RWPE1 (cell line): ENCODE measurements at regions not wholly inside any gene's neighbourhood (a gene's known extent, or its start where the extent isn't known, plus 50 kb on each side); places are given as distances from the start of the nearest gene placed in this dataset.

Experiments
- CTCF ChIA-PET: fragments of 350-600 bp; sonication (Branson Sonifier 250); formaldehyde crosslinking; extraction: SDS; loops from one replicate; lab custom pipeline; 2021; lab: Yijun Ruan, JAX
- POLR2A ChIA-PET: fragments of 400-600 bp; formaldehyde crosslinking; extraction: SDS; loops from one replicate; lab custom pipeline; 2020; ENCODE audit warnings: antibody characterized with exemption; ENCODE audit not compliant: low non-redundant PET; lab: Yijun Ruan, JAX
- DNase-seq: peaks from one replicate; pipeline ENCODE4 v3.0.0; 2012; ENCODE audit warnings: low spot score
- H3K27ac ChIP-seq: fragments of 450-650 bp; 2 replicates; pipeline ENCODE4 v1.5.1; 2017
- TF ChIP-seq, protein P1 (sequence below): fragments of 450-650 bp; conservative IDR thresholded peaks from 2 replicates; pipeline ENCODE4 v1.5.1; 2017; ENCODE audit warnings: low read depth, mild to moderate bottlenecking

DNA sequence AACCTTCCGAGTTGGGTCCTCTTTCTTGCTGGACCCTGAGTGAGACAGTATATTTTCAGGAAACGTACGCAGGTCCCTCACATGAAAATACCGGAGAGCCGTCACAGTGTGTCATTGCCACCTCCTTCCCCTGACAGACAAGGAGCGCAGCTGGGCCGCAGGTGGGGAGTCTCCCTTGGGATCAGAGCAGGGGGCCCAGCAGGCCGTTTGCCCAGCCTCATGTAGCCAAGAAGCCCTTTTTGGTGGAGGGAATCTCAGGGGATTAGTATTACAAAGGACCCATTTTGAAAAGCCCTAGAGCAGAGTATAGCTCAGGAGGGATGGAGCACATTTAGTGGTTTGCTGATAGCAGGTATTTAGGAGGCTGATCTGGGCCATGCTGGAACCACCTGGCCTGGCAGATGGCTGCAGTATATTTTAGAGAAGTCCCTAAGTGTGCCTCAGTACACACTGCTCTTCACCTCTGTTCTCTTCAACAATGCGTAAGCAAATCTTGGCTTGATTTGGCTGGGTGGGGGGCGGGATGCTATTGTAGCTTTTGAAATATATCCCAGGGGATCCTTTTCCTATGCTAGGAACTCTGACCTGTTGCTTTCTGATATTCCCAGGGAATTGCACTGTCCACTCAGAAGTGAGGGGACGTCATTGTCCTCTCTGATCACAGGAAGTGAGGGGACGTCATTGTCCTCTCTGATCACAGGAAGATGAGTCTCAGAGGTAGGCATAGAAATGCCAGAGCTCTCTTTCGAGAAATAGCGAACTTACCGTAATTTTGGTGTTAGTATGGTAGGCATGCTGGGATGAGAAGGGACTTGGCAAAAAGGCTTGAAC lies 171.9 kb downstream of the HRH4 start:
- no peak overlapping the region for H3K27ac ChIP-seq
- DNase-seq: no peak
- ChIA-PET POLR2A (no interaction called here), CTCF (interaction anchor here (0.6 kb wide), 1 partner anchor 1809 kb away, joined by 4 read pairs; no protein-coding TSS in a partner anchor)
- TF ChIP-seq, protein P1, sequence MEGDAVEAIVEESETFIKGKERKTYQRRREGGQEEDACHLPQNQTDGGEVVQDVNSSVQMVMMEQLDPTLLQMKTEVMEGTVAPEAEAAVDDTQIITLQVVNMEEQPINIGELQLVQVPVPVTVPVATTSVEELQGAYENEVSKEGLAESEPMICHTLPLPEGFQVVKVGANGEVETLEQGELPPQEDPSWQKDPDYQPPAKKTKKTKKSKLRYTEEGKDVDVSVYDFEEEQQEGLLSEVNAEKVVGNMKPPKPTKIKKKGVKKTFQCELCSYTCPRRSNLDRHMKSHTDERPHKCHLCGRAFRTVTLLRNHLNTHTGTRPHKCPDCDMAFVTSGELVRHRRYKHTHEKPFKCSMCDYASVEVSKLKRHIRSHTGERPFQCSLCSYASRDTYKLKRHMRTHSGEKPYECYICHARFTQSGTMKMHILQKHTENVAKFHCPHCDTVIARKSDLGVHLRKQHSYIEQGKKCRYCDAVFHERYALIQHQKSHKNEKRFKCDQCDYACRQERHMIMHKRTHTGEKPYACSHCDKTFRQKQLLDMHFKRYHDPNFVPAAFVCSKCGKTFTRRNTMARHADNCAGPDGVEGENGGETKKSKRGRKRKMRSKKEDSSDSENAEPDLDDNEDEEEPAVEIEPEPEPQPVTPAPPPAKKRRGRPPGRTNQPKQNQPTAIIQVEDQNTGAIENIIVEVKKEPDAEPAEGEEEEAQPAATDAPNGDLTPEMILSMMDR: no peak

DNA sequence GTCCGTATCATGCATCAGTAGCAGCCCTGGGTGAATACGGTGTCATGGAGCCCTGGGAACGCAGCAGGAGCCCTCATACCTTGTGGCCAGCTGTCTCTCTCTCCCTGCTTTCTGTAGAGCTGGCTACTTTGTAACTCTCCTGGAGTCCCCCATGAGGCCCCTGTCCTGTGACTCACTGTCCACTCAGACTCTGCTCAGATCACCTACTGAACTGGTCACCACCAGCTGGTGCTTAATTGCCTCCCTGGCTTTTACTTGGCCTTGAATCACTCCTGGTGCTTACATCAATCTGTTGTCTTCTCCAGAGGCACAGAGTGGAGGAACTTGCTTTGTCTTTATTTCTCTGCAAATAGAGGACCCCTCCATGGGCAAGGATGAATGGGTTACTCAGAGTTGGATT lies 172.7 kb downstream of the HRH4 start:
- H3K27ac ChIP-seq: no peak overlapping the region
- no peak for DNase-seq
- POLR2A ChIA-PET: no interaction called here
- CTCF ChIA-PET: no interaction called here
- TF ChIP-seq, protein P1: no peak

DNA sequence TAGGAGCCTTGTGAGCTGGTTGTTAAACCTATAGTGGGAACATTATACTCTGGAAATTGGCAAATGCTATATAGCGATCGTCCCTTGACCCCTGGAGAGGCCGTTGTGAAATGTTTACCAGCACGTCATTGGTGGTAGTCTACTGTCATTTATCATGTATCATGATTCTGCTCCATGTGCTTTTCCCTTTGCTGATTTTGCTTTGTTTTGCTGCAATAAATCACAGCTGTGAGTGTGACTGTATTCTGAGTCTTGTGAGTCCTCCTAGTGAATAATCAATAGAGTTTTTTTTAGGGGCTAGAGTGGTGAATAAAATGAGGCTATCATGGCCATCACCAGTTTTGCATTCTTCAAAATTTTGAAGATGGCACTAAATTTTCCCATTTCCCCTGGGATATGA lies 189.1 kb downstream of the HRH4 start:
- H3K27ac ChIP-seq: no peak overlapping the region
- ChIA-PET POLR2A (no interaction called here), CTCF (no interaction called here)
- TF ChIP-seq, protein P1: no peak
- DNase-seq: no peak

DNA sequence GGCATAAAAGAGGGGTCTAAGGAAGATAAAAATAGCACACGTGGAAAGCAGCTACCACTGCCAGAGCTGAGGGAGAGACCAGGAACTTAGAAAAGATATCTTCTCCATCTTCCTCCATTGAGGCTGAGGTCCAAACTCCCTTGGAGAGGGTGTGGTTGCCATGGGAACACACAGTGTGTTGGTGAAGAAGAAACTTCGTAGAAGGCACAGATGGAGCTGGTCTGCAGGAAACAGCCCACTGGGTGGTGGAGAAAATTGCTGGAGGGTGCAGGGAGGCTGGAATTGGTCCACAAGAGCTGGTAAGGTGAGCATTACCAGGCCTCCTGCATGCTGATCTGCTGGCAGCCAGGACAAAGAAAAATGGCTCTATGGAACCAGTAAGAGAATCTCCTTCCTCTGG lies 191.0 kb downstream of the HRH4 start:
- TF ChIP-seq, protein P1: no peak
- no peak overlapping the region for H3K27ac ChIP-seq
- POLR2A ChIA-PET: no interaction called here
- CTCF ChIA-PET: no interaction called here
- no peak for DNase-seq

DNA sequence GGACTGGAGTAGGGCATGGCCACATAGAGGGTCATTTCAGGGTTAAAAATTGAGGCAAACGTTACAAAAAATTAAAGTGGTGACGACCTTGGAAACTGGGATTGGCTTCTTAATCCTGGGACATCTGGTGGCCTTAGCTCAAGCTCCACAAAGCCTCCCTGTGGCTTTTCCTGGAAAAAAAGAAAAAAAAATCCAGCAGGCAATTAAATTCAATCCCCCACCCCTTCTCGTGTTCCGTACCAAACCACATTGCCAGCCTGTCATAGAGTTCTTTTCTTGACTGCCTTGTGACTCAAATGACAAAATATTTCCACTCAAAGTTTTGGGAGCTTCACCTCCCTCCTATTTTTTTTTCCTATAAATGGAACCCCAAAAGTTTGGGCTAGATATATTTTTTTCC lies 195.6 kb downstream of the HRH4 start:
- DNase-seq: no peak
- CTCF ChIA-PET: no interaction called here
- TF ChIP-seq, protein P1: no peak

DNA sequence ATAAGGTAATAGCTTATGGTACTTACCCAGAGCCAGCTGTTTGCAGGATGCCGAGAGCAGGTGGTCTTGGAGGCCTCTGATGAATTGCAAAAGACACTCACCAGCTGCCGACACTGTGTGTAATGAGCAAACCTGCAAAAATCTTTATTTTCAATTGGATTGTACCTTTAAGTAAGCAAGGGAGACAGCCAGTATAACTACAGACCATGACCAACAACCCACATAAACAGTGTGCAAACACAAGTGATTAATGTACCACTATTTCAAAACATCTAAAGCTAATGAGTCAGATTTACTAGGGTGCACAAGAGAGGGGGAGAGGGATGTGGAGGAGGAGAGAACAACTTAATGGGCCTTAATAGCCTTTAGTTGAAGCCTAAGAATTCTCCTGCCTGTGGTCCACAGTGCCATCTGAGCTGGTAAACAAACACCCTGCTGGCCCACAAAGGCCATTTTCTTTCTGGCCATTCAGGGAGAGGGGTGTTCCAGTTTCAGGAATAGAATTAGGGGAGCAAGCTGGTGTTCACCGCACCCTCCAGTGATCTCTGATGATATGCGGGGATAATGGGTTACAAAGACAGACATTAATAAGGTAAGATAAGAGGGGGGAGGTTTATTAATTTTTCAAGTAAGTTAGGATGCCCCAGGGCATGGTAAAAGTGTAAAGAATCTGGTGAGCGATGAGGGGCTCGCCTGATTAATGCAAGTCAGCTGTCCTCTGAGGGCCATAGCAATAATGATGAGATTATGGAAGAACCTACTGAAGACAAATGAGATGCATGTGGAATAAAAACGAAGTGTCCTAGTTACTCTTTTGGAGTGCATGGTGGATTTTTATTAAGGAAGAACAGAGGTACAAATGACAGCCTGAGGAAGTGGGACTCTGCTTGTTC lies 196.4 kb downstream of the HRH4 start:
- H3K27ac ChIP-seq: no peak overlapping the region
- CTCF ChIA-PET: no interaction called here
- TF ChIP-seq, protein P1: no peak
- POLR2A ChIA-PET: no interaction called here
- DNase-seq: peak; percentile 8

More for the DNA sequence above, 195.6 kb downstream of the HRH4 start:
- POLR2A ChIA-PET: no interaction called here
- no peak overlapping the region for H3K27ac ChIP-seq
